ENCODE measurements at regions not wholly inside any gene's neighbourhood (a gene's known extent, or its start where the extent isn't known, plus 50 kb on each side); places are given as distances from the start of the nearest gene placed in this dataset.
A peak's percentile ranks its signal among the peaks of the same experiment; 100 is the strongest.

GRCh38 chr1:232476538-232476950, 153.4 kb downstream of the SIPA1L2 start:
- DNase-seq (ENCODE audit: low spot score), result no peak

GRCh38 chr1:232474826-232475225, 155.1 kb downstream of the SIPA1L2 start:
- no peak for DNase-seq (ENCODE audit: low spot score)

GRCh38 chr1:232473900-232474299, 156.0 kb downstream of the SIPA1L2 start:
- no peak for DNase-seq (ENCODE audit: low spot score)

GRCh38 chr1:232473324-232473723, 156.6 kb downstream of the SIPA1L2 start:
- peak; percentile 52 for DNase-seq (ENCODE audit: low spot score)

GRCh38 chr1:232472485-232473041, 157.4 kb downstream of the SIPA1L2 start:
- peak; percentile 34 for DNase-seq (ENCODE audit: low spot score)

GRCh38 chr1:232471250-232471649, 158.7 kb downstream of the SIPA1L2 start:
- DNase-seq (ENCODE audit: low spot score), result no peak

GRCh38 chr1:232470711-232471110, 159.2 kb downstream of the SIPA1L2 start:
- DNase-seq (ENCODE audit: low spot score), result no peak

GRCh38 chr1:232468249-232468648, 161.7 kb downstream of the SIPA1L2 start:
- DNase-seq (ENCODE audit: low spot score), result no peak

- DNase-seq (ENCODE audit: low spot score), result no peak
Measured at GRCh38 chr1:232467073-232467760, 162.7 kb downstream of the SIPA1L2 start.

- DNase-seq (ENCODE audit: low spot score), result no peak
Measured at GRCh38 chr1:232464325-232464724, 165.6 kb downstream of the SIPA1L2 start.

GRCh38 chr1:232463225-232463624, 166.7 kb downstream of the SIPA1L2 start:
- no peak for DNase-seq (ENCODE audit: low spot score)

- DNase-seq (ENCODE audit: low spot score), result no peak
Measured at GRCh38 chr1:232462213-232462612, 167.7 kb downstream of the SIPA1L2 start.

GRCh38 chr1:232459826-232460225, 170.1 kb downstream of the SIPA1L2 start:
- DNase-seq (ENCODE audit: low spot score), result peak; percentile 33

- DNase-seq (ENCODE audit: low spot score), result no peak
Measured at GRCh38 chr1:232459087-232459486, 170.8 kb downstream of the SIPA1L2 start.

- no peak for DNase-seq (ENCODE audit: low spot score)
Measured at GRCh38 chr1:232457595-232457994, 172.3 kb downstream of the SIPA1L2 start.

GRCh38 chr1:232456714-232457113, 173.2 kb downstream of the SIPA1L2 start:
- no peak for DNase-seq (ENCODE audit: low spot score)

GRCh38 chr1:232454227-232454886, 175.6 kb downstream of the SIPA1L2 start:
- DNase-seq (ENCODE audit: low spot score), result no peak

- no peak for DNase-seq (ENCODE audit: low spot score)
Measured at GRCh38 chr1:232452736-232453440, 177.0 kb downstream of the SIPA1L2 start.

- no peak for DNase-seq (ENCODE audit: low spot score)
Measured at GRCh38 chr1:232452117-232452516, 177.8 kb downstream of the SIPA1L2 start.

- DNase-seq (ENCODE audit: low spot score), result no peak
Measured at GRCh38 chr1:232451506-232451905, 178.4 kb downstream of the SIPA1L2 start.

- no peak for DNase-seq (ENCODE audit: low spot score)
Measured at GRCh38 chr1:232450615-232451014, 179.3 kb downstream of the SIPA1L2 start.

GRCh38 chr1:232447125-232447524, 182.8 kb downstream of the SIPA1L2 start:
- no peak for DNase-seq (ENCODE audit: low spot score)
